Adipocyte (in vitro differentiated cells): ENCODE measurements at regions not wholly inside any gene's neighbourhood (a gene's known extent, or its start where the extent isn't known, plus 50 kb on each side); places are given as distances from the start of the nearest gene placed in this dataset.

ENCODE experiments used
- DNase-seq: peaks from one replicate; pipeline ENCODE4 v3.0.0-alpha.2; 2015; ENCODE audit warnings: low read depth
- H3K27me3 ChIP-seq: replicated peaks from 2 replicates; pipeline ENCODE4 v1.7.0; 2013; ENCODE audit warnings: mild to moderate bottlenecking, low read length, moderate library complexity; ENCODE audit not compliant: control insufficient read depth, insufficient read depth
- H3K36me3 ChIP-seq: 2 replicates; pipeline ENCODE4 v1.7.0; 2013; ENCODE audit warnings: low read length, mild to moderate bottlenecking, moderate library complexity; ENCODE audit not compliant: control insufficient read depth, insufficient read depth, severe bottlenecking
- H3K4me1 ChIP-seq: 2 replicates; pipeline ENCODE4 v1.7.0; 2013; ENCODE audit warnings: mild to moderate bottlenecking, low read length, moderate library complexity; ENCODE audit not compliant: control insufficient read depth, insufficient read depth
- H3K4me3 ChIP-seq: 2 replicates; pipeline ENCODE4 v1.7.0; 2013; ENCODE audit warnings: mild to moderate bottlenecking, low read length, moderate library complexity
- H3K9ac ChIP-seq: 2 replicates; pipeline ENCODE4 v1.7.0; 2013; ENCODE audit warnings: mild to moderate bottlenecking, low read length, moderate library complexity
- H3K9me3 ChIP-seq: 2 replicates; pipeline ENCODE4 v1.7.0; 2013; ENCODE audit warnings: mild to moderate bottlenecking, low read length, moderate library complexity; ENCODE audit not compliant: control insufficient read depth

- no peaks in the 10 kb centered on the region for H3K4me1 ChIP-seq
- no peaks in the 10 kb centered on the region for H3K27me3 ChIP-seq
- no peak overlapping the region for H3K4me3 ChIP-seq
- H3K36me3 ChIP-seq: no peaks in the 10 kb centered on the region
- H3K9ac ChIP-seq: no peak overlapping the region
- H3K9me3 ChIP-seq: peaks cover 3% of the 10 kb centered on the region
- no peak for DNase-seq
Observed at GRCh38 chr15:26438718-26439117, 334.1 kb downstream of the GABRB3 start.

- no peak for DNase-seq
- no peaks in the 10 kb centered on the region for H3K4me1 ChIP-seq
Observed at GRCh38 chr15:26438316-26438715, 334.6 kb downstream of the GABRB3 start.

GRCh38 chr15:26433818-26434217 is 339.0 kb downstream of the GABRB3 start:
- Histone ChIP-seq H3K36me3 (no peaks in the 10 kb centered on the region), H3K9ac (no peak overlapping the region), H3K9me3 (peaks cover 6% of the 10 kb centered on the region), H3K4me3 (no peak overlapping the region), H3K27me3 (no peaks in the 10 kb centered on the region), H3K4me1 (no peaks in the 10 kb centered on the region)
- DNase-seq: no peak

More at GRCh38 chr15:26438316-26438715, 334.6 kb downstream of the GABRB3 start:
- Histone ChIP-seq H3K27me3 (no peaks in the 10 kb centered on the region), H3K4me3 (no peak overlapping the region), H3K9me3 (peaks cover 3% of the 10 kb centered on the region), H3K36me3 (no peaks in the 10 kb centered on the region), H3K9ac (no peak overlapping the region)

GRCh38 chr15:26433060-26433459 is 339.8 kb downstream of the GABRB3 start:
- no peaks in the 10 kb centered on the region for H3K4me1 ChIP-seq
- no peaks in the 10 kb centered on the region for H3K27me3 ChIP-seq
- H3K9me3 ChIP-seq: peaks cover 8% of the 10 kb centered on the region
- no peak overlapping the region for H3K9ac ChIP-seq
- H3K36me3 ChIP-seq: no peaks in the 10 kb centered on the region
- DNase-seq: no peak
- H3K4me3 ChIP-seq: no peak overlapping the region

- H3K9me3 ChIP-seq: peaks cover 5% of the 10 kb centered on the region
- no peaks in the 10 kb centered on the region for H3K27me3 ChIP-seq
- no peak overlapping the region for H3K4me3 ChIP-seq
- no peak overlapping the region for H3K9ac ChIP-seq
- H3K4me1 ChIP-seq: no peaks in the 10 kb centered on the region
- no peak for DNase-seq
- H3K36me3 ChIP-seq: no peaks in the 10 kb centered on the region
Observed at GRCh38 chr15:26421065-26421464, 351.8 kb downstream of the GABRB3 start.

- H3K9me3 ChIP-seq: no peaks in the 10 kb centered on the region
- no peaks in the 10 kb centered on the region for H3K36me3 ChIP-seq
- no peak overlapping the region for H3K9ac ChIP-seq
- no peaks in the 10 kb centered on the region for H3K4me1 ChIP-seq
- H3K27me3 ChIP-seq: no peaks in the 10 kb centered on the region
- no peak overlapping the region for H3K4me3 ChIP-seq
- DNase-seq: no peak
Observed at GRCh38 chr15:26395624-26396023, 377.2 kb downstream of the GABRB3 start.

GRCh38 chr15:26394801-26395200 is 378.1 kb downstream of the GABRB3 start:
- no peak for DNase-seq
- H3K4me3 ChIP-seq: no peak overlapping the region
- no peaks in the 10 kb centered on the region for H3K36me3 ChIP-seq
- no peak overlapping the region for H3K9ac ChIP-seq
- H3K27me3 ChIP-seq: no peaks in the 10 kb centered on the region
- no peaks in the 10 kb centered on the region for H3K9me3 ChIP-seq
- H3K4me1 ChIP-seq: no peaks in the 10 kb centered on the region

GRCh38 chr15:26392956-26393355 is 379.9 kb downstream of the GABRB3 start:
- H3K9ac ChIP-seq: no peak overlapping the region
- H3K36me3 ChIP-seq: no peaks in the 10 kb centered on the region
- no peaks in the 10 kb centered on the region for H3K27me3 ChIP-seq
- H3K4me3 ChIP-seq: no peak overlapping the region
- H3K9me3 ChIP-seq: no peaks in the 10 kb centered on the region
- H3K4me1 ChIP-seq: no peaks in the 10 kb centered on the region
- no peak for DNase-seq

GRCh38 chr15:26391567-26392194 is 381.2 kb downstream of the GABRB3 start:
- Histone ChIP-seq H3K4me3 (no peak overlapping the region), H3K9me3 (no peaks in the 10 kb centered on the region), H3K27me3 (no peaks in the 10 kb centered on the region), H3K9ac (no peak overlapping the region), H3K36me3 (no peaks in the 10 kb centered on the region), H3K4me1 (no peaks in the 10 kb centered on the region)
- DNase-seq: no peak

GRCh38 chr15:26382444-26383072 is 390.3 kb downstream of the GABRB3 start:
- no peak overlapping the region for H3K9ac ChIP-seq
- H3K36me3 ChIP-seq: no peaks in the 10 kb centered on the region
- H3K4me1 ChIP-seq: no peaks in the 10 kb centered on the region
- no peaks in the 10 kb centered on the region for H3K27me3 ChIP-seq
- H3K4me3 ChIP-seq: no peak overlapping the region
- peaks cover 3% of the 10 kb centered on the region for H3K9me3 ChIP-seq
- DNase-seq: no peak

GRCh38 chr15:26378304-26378703 is 394.6 kb downstream of the GABRB3 start:
- Histone ChIP-seq H3K9me3 (peaks cover 26% of the 10 kb centered on the region), H3K9ac (no peak overlapping the region), H3K4me1 (no peaks in the 10 kb centered on the region), H3K27me3 (no peaks in the 10 kb centered on the region), H3K36me3 (no peaks in the 10 kb centered on the region), H3K4me3 (no peak overlapping the region)
- no peak for DNase-seq

GRCh38 chr15:26376243-26376642 is 396.6 kb downstream of the GABRB3 start:
- H3K27me3 ChIP-seq: no peaks in the 10 kb centered on the region
- H3K4me1 ChIP-seq: no peaks in the 10 kb centered on the region
- no peak for DNase-seq
- no peaks in the 10 kb centered on the region for H3K36me3 ChIP-seq
- H3K9me3 ChIP-seq: peaks cover 26% of the 10 kb centered on the region
- H3K9ac ChIP-seq: no peak overlapping the region
- no peak overlapping the region for H3K4me3 ChIP-seq
